ENCODE measurements at regions not wholly inside any gene's neighbourhood (a gene's known extent, or its start where the extent isn't known, plus 50 kb on each side); places are given as distances from the start of the nearest gene placed in this dataset.
"Not testable (repeated sequence)": the region's sequence is repeated elsewhere in the genome, so short reads cannot be mapped to it uniquely, and the experiment has no call there.

DNA sequence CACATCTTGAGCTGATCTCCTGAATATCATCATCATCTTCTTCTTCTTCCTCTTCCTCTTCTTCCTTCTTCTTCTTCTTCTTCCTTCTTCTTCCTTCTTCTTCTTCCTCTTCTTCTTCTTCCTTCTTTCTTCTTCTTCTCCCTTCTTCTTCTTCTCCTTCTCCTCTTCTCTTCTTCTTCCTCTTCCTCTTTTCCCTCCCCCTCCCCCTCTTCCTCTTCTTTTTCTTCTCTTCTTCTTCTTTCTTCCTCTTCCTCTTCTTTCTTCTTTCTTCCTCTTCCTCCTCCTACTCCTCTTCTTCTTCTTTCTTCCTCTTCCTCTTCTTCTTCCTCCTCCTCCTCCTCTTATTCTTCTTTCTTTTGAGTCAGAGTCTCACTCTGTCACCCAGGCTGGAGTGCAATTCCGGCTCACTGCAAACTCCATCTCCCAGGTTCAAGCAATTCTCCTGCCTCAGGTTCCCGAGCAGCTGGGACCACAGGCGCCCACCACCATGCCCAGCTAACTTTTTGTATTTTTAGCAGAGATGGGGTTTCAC, 197.9 kb upstream of the NANOGP8 start:
- ATAC-seq: no peak

- ATAC-seq: no peak
These were observed 196.4 kb upstream of the NANOGP8 start for GRCh38 chr15:35281515-35281914.

DNA sequence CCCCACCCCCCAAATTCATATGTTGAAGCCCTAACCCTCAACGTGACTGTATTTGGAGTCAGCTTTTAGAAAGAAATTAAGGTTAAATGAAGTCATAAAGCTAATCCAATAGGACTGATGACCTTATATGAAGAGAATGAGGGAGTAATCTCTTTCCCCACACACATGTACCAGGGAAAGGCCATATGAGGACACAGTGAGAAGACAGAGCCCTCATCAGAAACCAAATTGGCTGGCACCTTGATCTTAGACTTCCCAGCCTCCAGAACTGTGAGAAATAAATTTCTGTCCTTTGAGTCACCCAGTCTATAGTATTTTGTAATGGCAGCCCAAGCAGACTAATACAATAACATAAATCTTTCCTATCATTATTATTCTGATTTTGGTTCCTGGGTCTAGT, 194.7 kb upstream of the NANOGP8 start:
- no peak for ATAC-seq

DNA sequence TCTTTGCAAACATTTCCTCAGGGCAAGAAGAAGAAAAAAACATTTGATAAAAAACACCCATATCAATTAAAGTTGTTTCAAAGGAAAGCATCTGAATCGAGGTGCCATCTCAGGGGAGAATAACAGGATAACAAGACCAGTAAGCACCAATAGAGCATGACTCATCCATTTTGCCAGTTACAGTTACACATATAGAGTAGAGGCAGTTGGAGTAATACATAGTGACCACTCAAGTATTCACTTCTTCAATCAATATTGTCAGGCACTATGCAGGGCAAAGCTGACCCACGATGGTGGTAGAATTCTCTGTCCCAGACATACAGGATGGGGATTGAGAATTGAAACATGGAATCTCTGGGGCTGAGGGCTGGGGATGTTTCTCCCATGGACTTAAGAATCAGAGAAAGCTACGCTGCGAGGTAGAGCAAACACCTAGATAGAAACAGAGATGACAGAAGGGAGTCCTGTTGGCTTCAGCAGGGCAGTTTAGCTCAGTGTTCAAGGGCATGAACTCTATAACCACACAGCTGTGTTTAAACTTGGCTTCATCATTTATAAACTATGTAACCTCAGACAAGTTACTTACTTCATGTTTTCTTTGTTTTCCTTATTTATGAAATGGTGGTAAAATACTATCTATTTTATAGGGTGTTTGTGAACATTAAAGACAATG, 186.4 kb upstream of the NANOGP8 start:
- ATAC-seq: no peak

- peak; percentile 33 for ATAC-seq
These were observed 175.8 kb upstream of the NANOGP8 start for GRCh38 chr15:35260941-35261340.

GRCh38 chr15:35260274-35260673, 175.2 kb upstream of the NANOGP8 start:
- not testable (repeated sequence) for ATAC-seq

DNA sequence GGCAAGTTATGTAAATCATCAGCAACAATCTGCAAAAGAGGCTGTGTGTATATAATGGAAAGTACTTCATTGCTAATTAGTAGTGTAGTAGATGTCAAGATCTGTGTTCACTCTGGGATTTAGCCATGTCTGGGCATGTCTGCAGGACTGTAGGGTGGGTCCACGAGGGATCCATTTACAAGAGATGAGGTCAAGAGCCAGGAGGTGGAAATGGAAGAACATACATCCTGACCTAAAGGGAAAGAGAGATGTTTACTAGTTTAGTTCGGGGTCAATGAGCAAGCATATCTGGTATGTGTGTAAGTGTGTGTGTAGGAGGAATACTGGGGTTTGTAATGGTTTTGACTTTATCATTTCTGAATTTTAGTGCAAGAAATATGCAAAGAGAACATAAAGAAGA, 171.5 kb upstream of the NANOGP8 start:
- no peak for ATAC-seq

- ATAC-seq: no peak
These were observed 171.0 kb upstream of the NANOGP8 start for GRCh38 chr15:35256141-35256540.

DNA sequence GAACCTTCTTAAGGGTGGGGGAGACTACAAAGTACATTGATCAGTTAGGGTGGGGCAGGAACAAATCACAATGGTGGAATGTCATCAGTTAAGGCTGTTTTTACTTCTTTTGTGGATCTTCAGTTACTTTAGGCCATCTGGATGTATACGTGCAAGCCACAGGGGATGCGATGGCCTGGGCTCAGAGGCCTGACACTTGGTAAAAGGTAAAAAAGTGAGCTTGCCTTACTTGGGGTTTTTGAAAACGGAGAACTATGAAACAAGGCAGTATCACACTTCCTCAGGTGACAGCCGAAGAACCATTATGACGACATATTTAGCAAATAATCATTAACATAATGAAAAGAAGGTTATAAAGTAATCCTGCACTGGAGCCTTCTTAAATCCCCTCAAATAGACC, 169.8 kb upstream of the NANOGP8 start:
- not testable (repeated sequence) for ATAC-seq

GRCh38 chr15:35254062-35254461, 169.0 kb upstream of the NANOGP8 start:
- ATAC-seq: no peak

- ATAC-seq: no peak
These were observed 167.3 kb upstream of the NANOGP8 start for GRCh38 chr15:35252351-35252865.

DNA sequence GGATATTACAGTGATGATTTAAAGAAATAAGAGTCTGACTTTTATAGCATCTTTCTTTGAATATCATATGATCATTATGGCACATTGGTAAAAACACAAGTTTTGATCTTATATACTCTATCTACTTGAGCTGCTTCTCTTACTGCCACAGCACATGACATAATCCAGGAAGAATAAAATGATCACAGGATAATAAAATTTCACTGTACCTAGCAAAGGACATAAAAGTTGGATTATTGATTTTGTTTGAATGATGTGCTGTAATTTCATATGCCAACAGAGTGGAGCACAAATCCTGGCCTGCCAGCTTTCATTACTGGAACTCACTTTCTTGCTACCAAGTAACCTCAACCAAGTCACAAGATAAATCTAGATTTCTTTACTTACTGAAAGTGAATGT, 162.1 kb upstream of the NANOGP8 start:
- ATAC-seq: no peak

- no peak for ATAC-seq
These were observed 161.4 kb upstream of the NANOGP8 start for GRCh38 chr15:35246451-35246850.

- ATAC-seq: not testable (repeated sequence)
These were observed 160.6 kb upstream of the NANOGP8 start for GRCh38 chr15:35245681-35246080.

GRCh38 chr15:35244227-35244626, 159.1 kb upstream of the NANOGP8 start:
- ATAC-seq: no peak

DNA sequence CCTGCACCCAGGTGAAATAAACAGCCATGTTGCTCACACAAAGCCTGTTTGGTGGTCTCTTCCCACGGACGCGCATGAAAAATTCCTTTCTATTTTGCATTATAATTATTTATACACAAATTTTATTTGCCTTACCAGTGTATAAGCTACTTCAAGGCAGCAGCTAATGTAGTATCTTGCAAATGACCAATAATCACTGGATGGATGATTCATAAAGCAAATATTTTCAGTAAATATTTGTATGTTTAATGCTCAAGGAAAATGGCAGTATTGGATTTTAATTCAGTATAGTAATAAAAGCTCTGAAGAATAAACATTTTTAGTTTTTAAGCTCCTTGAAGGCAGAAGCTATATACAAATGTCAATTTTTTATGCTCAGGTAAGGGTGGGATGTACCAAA, 158.7 kb upstream of the NANOGP8 start:
- ATAC-seq: no peak

- not testable (repeated sequence) for ATAC-seq
These were observed 154.6 kb upstream of the NANOGP8 start for GRCh38 chr15:35239693-35240092.

- not testable (repeated sequence) for ATAC-seq
These were observed 153.4 kb upstream of the NANOGP8 start for GRCh38 chr15:35238448-35238847.

- no peak for ATAC-seq
These were observed 144.0 kb upstream of the NANOGP8 start for GRCh38 chr15:35229085-35229484.

GRCh38 chr15:35218215-35218614, 133.1 kb upstream of the NANOGP8 start:
- no peak for ATAC-seq

GRCh38 chr15:35215093-35215492, 130.0 kb upstream of the NANOGP8 start:
- ATAC-seq: no peak

GRCh38 chr15:35211240-35211902, 126.3 kb upstream of the NANOGP8 start:
- ATAC-seq: no peak

GRCh38 chr15:35210370-35210769, 125.3 kb upstream of the NANOGP8 start:
- ATAC-seq: no peak

DNA sequence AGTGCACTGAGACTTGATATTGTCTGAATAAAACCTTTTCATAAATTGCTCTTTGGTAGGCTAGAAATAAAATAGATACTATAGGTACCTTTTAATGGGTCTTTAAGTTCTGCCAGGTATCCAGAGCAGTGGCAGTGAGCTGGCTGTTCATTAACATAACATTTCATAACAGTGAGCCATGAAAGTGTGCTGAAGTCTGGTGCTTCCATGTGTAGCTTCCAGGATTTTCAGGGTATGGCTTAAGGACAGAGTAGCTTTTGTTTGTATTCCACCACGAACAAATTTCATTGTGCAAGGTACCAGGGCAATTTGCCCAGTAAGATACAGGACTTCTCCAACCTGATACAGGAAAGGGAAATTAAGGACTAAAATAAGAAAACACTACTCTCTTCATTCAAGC, 124.7 kb upstream of the NANOGP8 start:
- no peak for ATAC-seq

Data from esophagus mucosa (tissue), 1 donor.